ENCODE measurements at regions not wholly inside any gene's neighbourhood (a gene's known extent, or its start where the extent isn't known, plus 50 kb on each side); places are given as distances from the start of the nearest gene placed in this dataset.
"Not testable (repeated sequence)": the region's sequence is repeated elsewhere in the genome, so short reads cannot be mapped to it uniquely, and the experiment has no call there.

GRCh38 chr20:56872620-56873458, 243.7 kb downstream of the TFAP2C start:
- DNase-seq (ENCODE audit: low spot score): no peak

DNA sequence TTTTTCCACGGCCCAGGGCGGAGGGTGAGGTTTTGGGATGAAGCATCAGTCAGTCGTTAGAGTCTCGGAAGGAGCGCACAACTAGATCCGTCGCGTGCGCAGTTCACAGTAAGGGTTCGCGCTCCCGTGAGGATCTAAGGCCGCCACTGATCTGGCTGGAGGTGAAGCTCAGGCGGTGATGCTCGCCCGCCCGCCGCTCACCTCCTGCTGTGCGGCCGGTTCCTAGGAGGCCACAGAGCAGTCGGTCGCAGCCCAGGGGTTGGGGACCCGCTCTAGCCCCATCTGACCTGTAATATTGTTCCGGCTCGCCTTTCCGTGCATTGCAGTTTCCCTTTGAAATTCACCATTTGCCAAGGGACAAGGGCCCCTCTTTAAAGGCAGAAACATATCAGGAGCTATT, 244.7 kb downstream of the TFAP2C start:
- DNase-seq (ENCODE audit: low spot score): no peak

DNA sequence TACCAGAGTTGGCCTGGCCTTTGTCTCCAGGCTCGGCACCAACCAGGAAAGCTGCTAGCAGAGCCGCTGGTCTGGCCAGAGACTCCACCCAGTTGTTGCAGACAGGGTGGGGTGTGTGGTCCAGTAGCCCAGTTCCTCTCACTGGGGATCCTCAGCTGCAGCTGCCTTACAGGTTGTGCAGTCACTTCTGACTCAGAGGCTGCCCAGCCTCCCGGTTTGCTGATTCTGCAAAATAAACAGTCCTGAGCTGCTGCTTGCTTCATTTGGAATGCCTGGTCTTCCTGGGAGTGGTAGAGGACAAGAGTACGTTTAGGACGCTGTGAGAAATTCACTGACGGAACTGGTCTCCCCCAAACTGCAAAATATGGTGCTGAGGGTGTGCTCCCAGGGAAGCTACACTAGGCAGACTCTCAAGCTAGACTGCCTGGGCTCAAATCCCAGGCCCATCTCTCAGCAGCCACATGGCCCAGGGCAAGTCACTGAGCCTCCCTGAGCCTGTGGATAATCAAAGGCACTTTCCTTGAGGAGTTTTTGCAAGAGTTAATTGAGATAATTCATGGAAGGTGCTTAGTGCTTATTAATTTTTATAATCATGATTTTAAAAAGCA, 246.1 kb downstream of the TFAP2C start:
- DNase-seq (ENCODE audit: low spot score): no peak

DNA sequence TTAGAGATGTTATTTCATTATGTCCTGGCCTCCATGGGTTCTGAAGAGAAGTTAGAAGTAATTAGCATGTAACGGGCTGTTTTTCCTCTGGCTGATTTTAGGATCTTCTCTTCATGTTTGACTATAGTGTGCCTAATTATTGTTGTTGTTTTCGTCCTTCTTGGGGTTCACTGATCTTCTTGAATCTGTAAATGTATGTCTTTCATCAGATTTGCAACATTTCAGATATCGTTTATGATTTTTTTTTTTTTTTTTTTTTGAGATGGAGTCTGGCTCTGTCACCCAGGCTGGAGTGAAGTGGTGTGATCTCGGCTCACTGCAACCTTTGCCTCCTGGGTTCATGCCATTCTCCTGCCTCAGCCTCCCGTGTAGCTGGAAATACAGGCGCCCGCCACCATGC, 246.7 kb downstream of the TFAP2C start:
- no peak for DNase-seq (ENCODE audit: low spot score)

DNA sequence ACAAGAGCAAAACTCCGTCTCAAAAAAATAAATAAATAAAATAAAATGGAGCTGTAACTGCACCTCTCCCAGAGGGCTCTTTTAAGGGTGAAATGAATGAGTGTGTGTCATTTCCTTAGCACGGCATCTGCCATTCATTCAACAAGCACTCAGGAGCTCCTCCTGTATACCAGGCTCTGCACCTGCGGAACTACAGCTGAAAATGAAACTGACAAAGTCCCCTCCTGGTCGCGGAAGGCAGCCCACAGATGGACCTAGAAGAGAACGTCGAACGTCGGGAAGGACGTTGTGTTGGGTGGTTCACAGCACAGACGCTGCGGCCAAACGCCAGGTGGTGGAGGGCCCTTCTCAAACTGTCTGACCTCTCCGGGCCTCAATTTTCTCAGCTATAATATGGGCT, 256.4 kb downstream of the TFAP2C start:
- no peak for DNase-seq (ENCODE audit: low spot score)

DNA sequence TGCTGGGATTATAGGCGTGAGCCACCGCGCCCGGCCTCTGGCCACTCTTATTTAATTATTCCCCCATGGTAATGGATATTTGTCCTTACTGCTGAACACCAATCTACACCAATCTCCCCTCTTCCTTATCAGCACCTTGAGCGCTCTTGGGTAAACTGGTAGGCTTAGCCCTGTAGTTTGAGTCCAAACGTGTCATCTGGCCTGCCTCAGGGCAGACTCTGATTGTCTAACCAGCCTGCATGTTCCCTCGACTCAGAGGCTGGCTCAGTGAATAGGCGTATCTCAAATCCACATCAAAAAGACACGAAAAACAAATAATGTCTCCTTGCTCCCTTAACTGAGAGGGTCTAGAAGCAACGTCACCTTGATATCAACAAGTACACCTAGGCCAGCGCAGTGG, 260.9 kb downstream of the TFAP2C start:
- no peak for DNase-seq (ENCODE audit: low spot score)

DNA sequence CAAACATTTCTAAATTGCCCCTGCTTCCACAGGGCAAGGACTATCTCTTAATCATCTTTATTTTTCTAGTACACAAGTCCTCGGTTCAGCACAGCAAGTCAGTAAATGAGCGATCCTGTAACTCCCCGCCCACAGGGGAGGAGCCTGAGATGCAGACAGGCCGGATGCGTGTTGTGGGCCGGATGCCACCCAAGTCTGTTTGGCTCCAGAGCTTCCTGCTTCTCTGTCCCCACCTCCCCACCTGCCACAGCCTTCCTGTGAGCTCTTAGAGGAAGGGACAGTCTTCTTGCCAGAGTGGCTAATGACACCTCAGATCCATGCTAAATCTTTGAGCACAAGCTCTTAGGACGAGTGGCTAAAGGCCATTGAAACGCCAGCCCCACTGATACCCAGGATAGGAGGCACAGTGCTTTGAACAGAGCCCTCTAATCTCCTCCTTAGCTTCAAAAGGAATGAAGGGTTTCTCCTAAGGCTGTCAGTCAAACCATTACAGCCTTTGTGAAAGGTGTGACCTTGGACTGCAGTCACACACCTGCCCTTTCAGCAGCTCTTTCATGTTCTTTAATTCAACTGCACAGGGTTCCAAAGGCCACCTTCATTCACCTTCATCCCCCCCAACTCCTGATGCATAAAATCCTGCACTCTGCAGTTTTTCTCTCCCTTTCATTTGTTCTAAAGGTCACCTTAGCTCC, 264.3 kb downstream of the TFAP2C start:
- no peak for DNase-seq (ENCODE audit: low spot score)

DNA sequence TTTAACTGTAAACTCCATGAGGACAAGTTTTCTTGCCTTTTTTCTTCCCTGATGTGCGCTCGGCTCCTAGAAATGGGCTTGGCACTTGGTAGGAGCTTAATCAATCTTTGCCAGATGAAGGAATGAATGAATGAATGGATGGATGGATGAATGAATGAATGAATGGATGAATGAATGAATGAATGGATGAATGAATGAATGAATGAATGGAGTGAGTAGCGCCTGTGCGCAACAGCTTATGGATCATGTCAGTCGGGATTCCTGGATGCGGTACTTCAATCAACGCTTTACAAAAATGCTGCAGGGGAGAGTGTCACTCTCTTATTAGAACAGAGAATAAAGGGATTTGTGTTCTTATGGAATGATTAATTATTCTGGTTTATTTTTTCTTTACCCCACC, 267.3 kb downstream of the TFAP2C start:
- no peak for DNase-seq (ENCODE audit: low spot score)

GRCh38 chr20:56897318-56897957, 268.3 kb downstream of the TFAP2C start:
- DNase-seq (ENCODE audit: low spot score): no peak

DNA sequence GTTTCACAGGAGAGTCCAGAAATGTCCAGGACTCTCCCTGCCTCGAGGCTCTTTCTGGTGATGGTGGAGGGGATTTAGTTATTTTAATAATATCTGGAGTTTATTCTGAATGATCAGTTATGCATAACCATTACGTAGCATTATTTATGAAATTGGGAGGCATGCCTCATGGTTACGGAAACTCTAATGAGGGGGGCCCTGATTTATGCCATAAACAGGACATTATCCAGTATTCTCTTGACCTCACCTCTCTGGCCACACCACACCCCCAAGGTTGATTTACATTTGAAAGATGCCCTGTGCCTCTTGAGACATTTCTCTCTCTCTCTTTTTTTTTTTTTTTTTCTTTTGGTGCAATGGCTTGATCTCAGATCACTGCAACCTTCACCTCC, 268.8 kb downstream of the TFAP2C start:
- DNase-seq (ENCODE audit: low spot score): no peak

GRCh38 chr20:56899506-56899905, 270.4 kb downstream of the TFAP2C start:
- no peak for DNase-seq (ENCODE audit: low spot score)

GRCh38 chr20:56900252-56900651, 271.1 kb downstream of the TFAP2C start:
- no peak for DNase-seq (ENCODE audit: low spot score)

- DNase-seq (ENCODE audit: low spot score): no peak
These were observed 274.3 kb downstream of the TFAP2C start for GRCh38 chr20:56903421-56903820.

DNA sequence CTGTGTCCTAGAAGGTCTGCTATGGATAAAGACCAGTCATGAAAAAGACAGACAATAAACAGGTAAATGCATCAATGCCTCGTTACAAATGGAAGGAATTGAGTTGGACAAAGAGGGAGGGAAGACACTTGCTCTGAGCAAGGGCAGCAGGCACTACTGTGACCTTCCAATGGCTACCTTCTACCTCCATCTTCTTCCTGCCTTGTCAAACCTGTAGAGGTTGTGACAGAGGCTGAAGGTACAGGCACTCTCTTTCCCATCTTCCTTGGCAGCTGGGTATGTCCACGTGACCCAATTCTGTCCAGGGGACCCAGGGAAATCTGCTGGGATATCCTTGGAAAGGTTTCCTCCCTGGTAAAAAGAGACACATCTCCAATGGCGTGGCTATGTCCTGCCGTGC, 274.8 kb downstream of the TFAP2C start:
- DNase-seq (ENCODE audit: low spot score): no peak

- DNase-seq (ENCODE audit: low spot score): no peak
These were observed 281.0 kb downstream of the TFAP2C start for GRCh38 chr20:56909918-56910714.

GRCh38 chr20:56911946-56912345, 282.8 kb downstream of the TFAP2C start:
- DNase-seq (ENCODE audit: low spot score): no peak

DNA sequence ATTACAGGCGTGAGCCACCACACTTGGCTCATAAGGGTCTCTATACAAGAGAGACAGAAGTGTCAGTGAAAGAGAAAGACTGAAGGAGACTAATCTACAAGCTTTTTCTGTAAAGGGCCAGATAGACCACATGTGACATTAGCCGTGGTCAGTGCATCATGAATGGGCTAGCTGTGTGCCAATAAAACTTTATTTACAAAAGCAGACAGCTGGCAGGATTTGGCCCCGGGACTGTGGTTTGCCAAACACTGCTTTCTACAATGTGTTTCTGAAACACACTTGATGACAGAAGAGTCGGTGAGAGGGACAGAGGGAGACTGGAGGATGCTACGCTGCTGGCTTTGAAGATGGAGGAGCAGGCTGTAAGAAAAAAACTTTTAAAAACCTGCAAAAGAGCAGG, 285.4 kb downstream of the TFAP2C start:
- no peak for DNase-seq (ENCODE audit: low spot score)

DNA sequence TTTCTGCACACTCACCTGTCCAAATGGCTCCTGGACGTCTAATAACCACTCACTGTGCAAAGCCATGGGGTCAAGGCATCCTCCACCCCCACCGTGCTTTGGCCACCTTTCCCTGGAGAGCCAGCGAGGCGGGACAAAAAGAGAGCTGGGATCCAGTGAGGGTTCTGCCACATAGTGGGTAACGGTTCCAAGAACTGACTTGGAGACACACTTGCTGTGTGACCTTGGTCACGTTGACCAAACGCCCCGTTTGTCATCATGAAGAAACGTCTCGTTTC, 287.2 kb downstream of the TFAP2C start:
- DNase-seq (ENCODE audit: low spot score): no peak

GRCh38 chr20:56920041-56920440, 290.9 kb downstream of the TFAP2C start:
- not testable (repeated sequence) for DNase-seq (ENCODE audit: low spot score)

DNA sequence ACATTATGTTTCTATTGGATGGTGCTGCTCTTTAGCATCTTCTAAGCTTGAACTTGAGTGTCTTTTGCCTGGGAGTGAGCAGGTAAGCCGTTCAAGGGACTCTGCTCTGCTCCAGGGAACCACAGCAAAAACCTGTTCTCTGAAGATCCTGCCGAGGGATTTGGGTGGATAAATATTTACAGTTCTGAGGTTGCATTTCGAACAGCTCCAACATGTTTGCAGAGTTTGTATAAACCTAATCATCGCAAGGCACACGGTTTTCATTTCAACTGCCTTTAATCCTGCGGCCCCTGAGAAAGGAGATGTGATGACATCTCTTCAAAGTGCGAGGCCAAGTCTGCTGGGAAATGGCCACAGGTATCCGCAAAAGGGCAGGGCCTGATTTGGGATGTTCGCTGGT, 293.4 kb downstream of the TFAP2C start:
- DNase-seq (ENCODE audit: low spot score): no peak

GRCh38 chr20:56924292-56925081, 295.4 kb downstream of the TFAP2C start:
- DNase-seq (ENCODE audit: low spot score): no peak

Measured in COLO829 (cell line).